PFSK-1 (cell line): ENCODE measurements at regions not wholly inside any gene's neighbourhood (a gene's known extent, or its start where the extent isn't known, plus 50 kb on each side); places are given as distances from the start of the nearest gene placed in this dataset.

Experiments used
- POLR2AphosphoS5 ChIP-seq: IDR thresholded peaks from 2 replicates; pipeline ENCODE4 v1.6.1; 2012; ENCODE audit warnings: low read depth, mild to moderate bottlenecking, control low read depth, low read length, moderate library complexity
- SIN3A ChIP-seq: IDR thresholded peaks from 2 replicates; pipeline ENCODE4 v1.6.1; 2012; ENCODE audit warnings: mild to moderate bottlenecking, low read length, moderate library complexity, borderline replicate concordance; ENCODE audit not compliant: insufficient read depth
- TAF1 ChIP-seq: IDR thresholded peaks from 2 replicates; pipeline ENCODE4 v1.6.1; 2012; ENCODE audit warnings: low read length, control low read depth, borderline replicate concordance; ENCODE audit not compliant: insufficient read depth

DNA sequence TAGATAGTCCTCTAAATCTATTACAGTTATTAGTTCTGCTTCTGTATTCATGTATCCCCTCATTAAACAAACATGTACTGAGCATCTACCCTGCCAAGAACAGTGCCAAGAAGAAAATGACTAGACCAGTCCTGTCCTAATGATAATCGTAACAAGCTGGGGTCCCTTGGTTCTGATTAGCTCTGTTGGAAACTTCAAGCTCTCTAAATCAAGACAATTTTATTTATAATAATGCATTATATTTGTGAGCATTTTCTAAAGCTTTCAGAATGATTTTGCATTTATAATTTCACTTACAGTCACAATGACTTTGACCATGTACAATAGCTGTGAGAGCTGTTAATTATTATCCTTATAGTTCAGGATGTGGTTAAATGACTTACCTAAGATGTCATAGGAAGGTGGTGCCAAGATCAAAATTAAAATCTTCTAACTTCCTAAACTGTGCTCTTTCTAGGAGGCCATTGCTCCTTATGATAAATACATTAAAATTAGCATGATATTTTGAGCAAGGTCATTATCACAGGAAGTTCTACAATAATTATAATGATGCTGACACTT, 336.5 kb upstream of the SLC39A10 start:
- TF ChIP-seq POLR2AphosphoS5 (no peak), TAF1 (no peak), SIN3A (no peak)
